CD4-positive, CD25-positive, alpha-beta regulatory T cell (primary cell): ENCODE measurements at regions not wholly inside any gene's neighbourhood (a gene's known extent, or its start where the extent isn't known, plus 50 kb on each side); places are given as distances from the start of the nearest gene placed in this dataset.

Source experiments
- ATAC-seq, 2 donors: fragments of 150-1000 bp; cut with Tn5 transposase; one replicate each; pipeline ENCODE4 v1.10.0; 2021; ENCODE audit warnings: low read depth in 2 of 2, moderate number of reproducible peaks in 2 of 2, moderate library complexity in 1 of 2
- DNase-seq, 3 donors: peaks; one replicate each; pipeline versions ENCODE4 v3.0.0 to v3.0.0-alpha.2; 2012 to 2022; ENCODE audit warnings: mixed read lengths in 1 of 3
- H3K27ac ChIP-seq: one replicate; pipeline ENCODE4 v1.7.0; 2013; ENCODE audit warnings: mild to moderate bottlenecking, low read length; ENCODE audit not compliant: insufficient read depth, poor library complexity, severe bottlenecking
- H3K27me3 ChIP-seq: one replicate; pipeline ENCODE4 v1.7.0; 2013; ENCODE audit warnings: low read length; ENCODE audit not compliant: control insufficient read depth, insufficient read depth
- H3K36me3 ChIP-seq: one replicate; pipeline ENCODE4 v1.7.0; 2013; ENCODE audit warnings: mild to moderate bottlenecking, low read length, moderate library complexity; ENCODE audit not compliant: control insufficient read depth, insufficient read depth
- H3K4me1 ChIP-seq: 2 replicates; pipeline ENCODE4 v1.7.0; 2013; ENCODE audit warnings: mild to moderate bottlenecking, low read length; ENCODE audit not compliant: insufficient read depth, control insufficient read depth, poor library complexity, severe bottlenecking
- H3K4me3 ChIP-seq: one replicate; pipeline ENCODE4 v1.7.0; 2013; ENCODE audit warnings: low read depth, mild to moderate bottlenecking, low read length, moderate library complexity
- H3K9me3 ChIP-seq, 2 experiments: 1 replicate in 1 of 2; 2 replicates in 1 of 2; pipeline ENCODE4 v1.7.0; 2013; ENCODE audit warnings: low read length in 2 of 2, mild to moderate bottlenecking in 1 of 2, moderate library complexity in 1 of 2; ENCODE audit not compliant: control insufficient read depth in 2 of 2
- H3K27ac Mint-ChIP-seq, 3 donors: one replicate each; pipeline ENCODE4 v1.8.0; 2020 to 2022; ENCODE audit warnings: mild to moderate bottlenecking in 3 of 3, mixed read lengths in 3 of 3, moderate library complexity in 2 of 3
- H3K27me3 Mint-ChIP-seq: one replicate; pipeline ENCODE4 v1.8.0; 2022; ENCODE audit warnings: mild to moderate bottlenecking, mixed read lengths
- H3K36me3 Mint-ChIP-seq: one replicate; pipeline ENCODE4 v1.8.0; 2020; ENCODE audit warnings: mixed read lengths
- H3K4me1 Mint-ChIP-seq, 4 donors: one replicate each; pipeline ENCODE4 v1.8.0; 2020 to 2022; ENCODE audit warnings: mixed read lengths in 4 of 4, mild to moderate bottlenecking in 1 of 4
- H3K4me3 Mint-ChIP-seq, 4 donors: one replicate each; pipeline ENCODE4 v1.8.0; 2020 to 2022; ENCODE audit warnings: mild to moderate bottlenecking in 4 of 4, mixed read lengths in 4 of 4, moderate library complexity in 3 of 4
- H3K9me3 Mint-ChIP-seq, 7 donors: one replicate each; pipeline ENCODE4 v1.8.0; 2020 to 2022; ENCODE audit warnings: mixed read lengths in 7 of 7, mild to moderate bottlenecking in 3 of 7, moderate library complexity in 2 of 7

GRCh38 chr7:26038201-26038990, 113.6 kb upstream of the NFE2L3 start:
- H3K4me3 ChIP-seq, result no peak overlapping the region
- no peak for DNase-seq
- H3K27ac Mint-ChIP-seq, result peak overlapping the region in 1 of 3 donors; percentile 44
- H3K4me3 Mint-ChIP-seq, result no peak overlapping the region
- peaks cover 0 to 8% (median 0%) of the 10 kb centered on the region in 7 donors for H3K9me3 Mint-ChIP-seq
- no peaks in the 10 kb centered on the region for H3K9me3 ChIP-seq
- no peaks in the 10 kb centered on the region for H3K36me3 ChIP-seq
- H3K27ac ChIP-seq, result no peak overlapping the region
- H3K36me3 Mint-ChIP-seq, result peaks cover 3% of the 10 kb centered on the region
- no peak for ATAC-seq
- peaks cover 7% of the 10 kb centered on the region for H3K27me3 ChIP-seq
- H3K4me1 ChIP-seq, result no peaks in the 10 kb centered on the region
- H3K27me3 Mint-ChIP-seq, result peaks cover 30% of the 10 kb centered on the region
- peaks cover 0 to 11% (median 0%) of the 10 kb centered on the region in 4 donors for H3K4me1 Mint-ChIP-seq

DNA sequence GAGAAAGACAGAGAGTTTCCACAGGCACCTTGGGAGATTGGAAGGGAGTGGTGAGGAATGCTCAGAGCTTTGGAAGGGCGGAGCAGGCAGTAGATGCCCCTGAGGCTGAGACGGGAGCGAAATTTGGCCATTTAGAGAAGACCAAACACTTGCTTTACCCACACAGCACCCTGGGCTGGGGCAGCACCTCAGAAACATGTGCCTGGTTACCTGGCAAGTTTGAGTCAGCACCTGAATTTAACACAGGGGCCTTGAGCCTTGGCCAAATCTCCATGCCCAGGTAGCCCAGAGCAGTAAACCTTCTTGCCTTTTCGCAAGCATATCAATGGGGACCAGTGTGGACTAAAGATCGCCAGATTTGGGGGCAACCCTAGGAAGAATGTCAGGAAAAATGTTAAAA, 111.9 kb upstream of the NFE2L3 start:
- H3K4me3 ChIP-seq, result no peak overlapping the region
- peaks cover 0 to 11% (median 0%) of the 10 kb centered on the region in 4 donors for H3K4me1 Mint-ChIP-seq
- no peak overlapping the region for H3K4me3 Mint-ChIP-seq
- H3K36me3 Mint-ChIP-seq, result peaks cover 3% of the 10 kb centered on the region
- no peak overlapping the region for H3K27ac ChIP-seq
- no peaks in the 10 kb centered on the region for H3K36me3 ChIP-seq
- peaks cover 0 to 8% (median 0%) of the 10 kb centered on the region in 7 donors for H3K9me3 Mint-ChIP-seq
- peaks cover 45% of the 10 kb centered on the region for H3K27me3 Mint-ChIP-seq
- DNase-seq (no peak), ATAC-seq (no peak)
- peaks cover 3% of the 10 kb centered on the region for H3K27me3 ChIP-seq
- H3K4me1 ChIP-seq, result no peaks in the 10 kb centered on the region
- H3K9me3 ChIP-seq, result no peaks in the 10 kb centered on the region
- no peak overlapping the region for H3K27ac Mint-ChIP-seq

DNA sequence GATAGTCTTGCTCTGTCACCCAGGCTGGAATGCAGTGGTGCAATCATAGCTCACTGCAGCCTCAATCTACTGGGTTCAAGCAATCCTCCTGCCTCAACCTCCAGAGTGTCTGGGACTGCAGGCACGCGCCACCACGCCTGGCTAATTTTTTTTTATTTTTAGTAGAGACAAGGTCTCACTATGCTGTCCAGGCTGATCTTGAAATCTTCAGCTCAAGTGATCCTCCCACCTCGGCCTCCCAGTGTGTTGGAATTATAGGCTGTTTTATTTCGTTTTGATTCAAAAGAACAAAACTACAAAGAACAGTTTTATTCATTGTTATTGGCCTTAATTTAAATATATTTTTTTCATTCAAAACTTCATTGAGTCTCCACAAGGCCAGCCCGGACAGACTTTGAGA, 109.8 kb upstream of the NFE2L3 start:
- H3K36me3 ChIP-seq, result no peaks in the 10 kb centered on the region
- H3K9me3 ChIP-seq, result no peaks in the 10 kb centered on the region
- H3K4me3 ChIP-seq, result no peak overlapping the region
- Mint-ChIP-seq H3K4me3 (no peak overlapping the region), H3K4me1 (peaks cover 0 to 11% (median 0%) of the 10 kb centered on the region in 4 donors), H3K27ac (no peak overlapping the region), H3K9me3 (peaks cover 0 to 3% (median 0%) of the 10 kb centered on the region in 7 donors), H3K27me3 (peaks cover 58% of the 10 kb centered on the region), H3K36me3 (no peaks in the 10 kb centered on the region)
- DNase-seq (no peak), ATAC-seq (no peak)
- H3K27me3 ChIP-seq, result peaks cover 3% of the 10 kb centered on the region
- no peaks in the 10 kb centered on the region for H3K4me1 ChIP-seq
- H3K27ac ChIP-seq, result no peak overlapping the region

- peaks cover 45% of the 10 kb centered on the region for H3K27me3 Mint-ChIP-seq
- no peaks in the 10 kb centered on the region for H3K36me3 ChIP-seq
- DNase-seq (no peak), ATAC-seq (no peak)
- no peak overlapping the region for H3K4me3 ChIP-seq
- H3K36me3 Mint-ChIP-seq, result no peaks in the 10 kb centered on the region
- H3K27ac ChIP-seq, result no peak overlapping the region
- H3K27me3 ChIP-seq, result peaks cover 3% of the 10 kb centered on the region
- H3K4me1 Mint-ChIP-seq, result peaks cover 0 to 2% (median 0%) of the 10 kb centered on the region in 4 donors
- H3K27ac Mint-ChIP-seq, result peak overlapping the region in 1 of 3 donors; percentile 27
- H3K4me3 Mint-ChIP-seq, result no peak overlapping the region
- no peaks in the 10 kb centered on the region for H3K4me1 ChIP-seq
- H3K9me3 Mint-ChIP-seq, result peaks cover 0 to 2% (median 0%) of the 10 kb centered on the region in 7 donors
- H3K9me3 ChIP-seq, result no peaks in the 10 kb centered on the region
Measured at GRCh38 chr7:26043801-26044200, 108.2 kb upstream of the NFE2L3 start.

GRCh38 chr7:26044320-26044719, 107.7 kb upstream of the NFE2L3 start:
- no peak overlapping the region for H3K27ac Mint-ChIP-seq
- peaks cover 43% of the 10 kb centered on the region for H3K27me3 Mint-ChIP-seq
- H3K9me3 ChIP-seq, result no peaks in the 10 kb centered on the region
- H3K36me3 ChIP-seq, result no peaks in the 10 kb centered on the region
- H3K9me3 Mint-ChIP-seq, result peaks cover 0 to 2% (median 0%) of the 10 kb centered on the region in 7 donors
- no peak overlapping the region for H3K4me3 ChIP-seq
- ATAC-seq, result no peak
- no peak overlapping the region for H3K4me3 Mint-ChIP-seq
- H3K27ac ChIP-seq, result no peak overlapping the region
- no peaks in the 10 kb centered on the region for H3K4me1 ChIP-seq
- no peaks in the 10 kb centered on the region for H3K36me3 Mint-ChIP-seq
- H3K27me3 ChIP-seq, result peaks cover 5% of the 10 kb centered on the region
- DNase-seq, result no peak
- H3K4me1 Mint-ChIP-seq, result no peaks in the 10 kb centered on the region

GRCh38 chr7:26046150-26046549, 105.8 kb upstream of the NFE2L3 start:
- Mint-ChIP-seq H3K9me3 (peaks cover 0 to 3% (median 0%) of the 10 kb centered on the region in 7 donors), H3K27me3 (peaks cover 44% of the 10 kb centered on the region), H3K4me1 (no peaks in the 10 kb centered on the region), H3K4me3 (no peak overlapping the region), H3K27ac (no peak overlapping the region), H3K36me3 (no peaks in the 10 kb centered on the region)
- H3K27me3 ChIP-seq, result peaks cover 14% of the 10 kb centered on the region
- no peaks in the 10 kb centered on the region for H3K4me1 ChIP-seq
- ATAC-seq, result no peak
- H3K4me3 ChIP-seq, result no peak overlapping the region
- no peak for DNase-seq
- H3K36me3 ChIP-seq, result no peaks in the 10 kb centered on the region
- no peak overlapping the region for H3K27ac ChIP-seq
- H3K9me3 ChIP-seq, result no peaks in the 10 kb centered on the region

DNA sequence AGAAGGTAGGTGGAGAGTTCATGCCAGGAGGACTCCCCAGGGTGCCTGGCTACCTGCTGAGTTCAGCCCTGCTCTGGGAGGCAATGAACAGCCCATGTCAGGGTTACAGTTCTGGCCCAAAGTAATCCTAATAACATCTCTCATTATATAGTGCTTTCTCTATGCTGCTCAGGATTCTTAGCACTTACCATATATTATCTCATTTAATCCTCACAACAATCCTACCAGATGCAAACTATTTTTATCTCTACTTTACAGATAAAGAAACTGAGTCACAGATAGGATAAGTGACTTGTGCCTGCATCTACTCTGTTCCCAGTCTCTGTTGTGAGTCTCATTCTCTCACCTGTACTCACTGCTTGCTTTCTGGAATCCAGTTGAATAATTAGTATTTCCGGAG, 105.1 kb upstream of the NFE2L3 start:
- Histone ChIP-seq H3K27ac (no peak overlapping the region), H3K4me1 (no peaks in the 10 kb centered on the region), H3K27me3 (peaks cover 16% of the 10 kb centered on the region), H3K9me3 (no peaks in the 10 kb centered on the region), H3K36me3 (no peaks in the 10 kb centered on the region), H3K4me3 (no peak overlapping the region)
- ATAC-seq (no peak), DNase-seq (no peak)
- Mint-ChIP-seq H3K27me3 (peaks cover 49% of the 10 kb centered on the region), H3K4me3 (no peak overlapping the region), H3K27ac (no peak overlapping the region), H3K4me1 (no peaks in the 10 kb centered on the region), H3K9me3 (peaks cover 0 to 3% (median 0%) of the 10 kb centered on the region in 7 donors), H3K36me3 (no peaks in the 10 kb centered on the region)

- Histone ChIP-seq H3K4me3 (no peak overlapping the region), H3K27ac (no peak overlapping the region), H3K9me3 (no peaks in the 10 kb centered on the region), H3K4me1 (no peaks in the 10 kb centered on the region), H3K36me3 (no peaks in the 10 kb centered on the region), H3K27me3 (peaks cover 22% of the 10 kb centered on the region)
- peaks cover 52% of the 10 kb centered on the region for H3K27me3 Mint-ChIP-seq
- ATAC-seq, result no peak
- peaks cover 0 to 3% (median 0%) of the 10 kb centered on the region in 7 donors for H3K9me3 Mint-ChIP-seq
- H3K36me3 Mint-ChIP-seq, result no peaks in the 10 kb centered on the region
- H3K27ac Mint-ChIP-seq, result no peak overlapping the region
- no peak for DNase-seq
- H3K4me3 Mint-ChIP-seq, result no peak overlapping the region
- H3K4me1 Mint-ChIP-seq, result no peaks in the 10 kb centered on the region
Measured at GRCh38 chr7:26048663-26049062, 103.3 kb upstream of the NFE2L3 start.
